Esophagus squamous epithelium (tissue), 5 donors: ENCODE measurements at regions not wholly inside any gene's neighbourhood (a gene's known extent, or its start where the extent isn't known, plus 50 kb on each side); places are given as distances from the start of the nearest gene placed in this dataset.
"Not testable (repeated sequence)": the region's sequence is repeated elsewhere in the genome, so short reads cannot be mapped to it uniquely, and the experiment has no call there.

Source experiments
- DNase-seq: peaks from one replicate; lab custom pipeline; 2025; lab: John Stamatoyannopoulos, UW
- H3K27ac ChIP-seq, 4 donors: fragments of 200-600 bp; sonication (generic); one replicate each; pipeline ENCODE4 v1.5.1; 2016 to 2019; ENCODE audit warnings: mild to moderate bottlenecking in 1 of 4
- H3K27me3 ChIP-seq, 4 donors: fragments of 200-600 bp; sonication (generic); 1 replicate in 3 of 4; 2 replicates in 1 of 4; pipeline versions ENCODE4 v1.5.1 to v1.6.0; 2017 to 2021; ENCODE audit warnings: antibody characterized with exemption in 1 of 4
- H3K36me3 ChIP-seq, 3 donors: fragments of 200-600 bp; sonication (generic); one replicate each; pipeline ENCODE4 v1.5.1; 2016 to 2019
- H3K4me1 ChIP-seq, 3 donors: fragments of 200-600 bp; sonication (generic); one replicate each; pipeline ENCODE4 v1.5.1; 2017 to 2019
- H3K4me3 ChIP-seq, 4 donors: fragments of 200-600 bp; sonication (generic); 1 replicate in 3 of 4; 2 replicates in 1 of 4; pipeline ENCODE4 v1.5.1; 2016 to 2019; ENCODE audit warnings: mild to moderate bottlenecking in 2 of 4, moderate library complexity in 1 of 4
- H3K9me3 ChIP-seq, 3 donors: fragments of 200-600 bp; sonication (generic); one replicate each; pipeline ENCODE4 v1.5.1; 2016 to 2019
- CTCF ChIP-seq, 6 experiments: fragments of 450-650 bp in 4 of 6; fragments of 200-600 bp in 2 of 6; sonication (generic) in 2 of 6; IDR thresholded peaks; one replicate each; pipeline ENCODE4 v1.5.1; 2016 to 2019; ENCODE audit warnings: antibody characterized with exemption in 6 of 6, mild to moderate bottlenecking in 4 of 6, moderate library complexity in 4 of 6
- POLR2A ChIP-seq, 4 donors: fragments of 450-650 bp; IDR thresholded peaks; one replicate each; pipeline ENCODE4 v1.6.1; 2017; ENCODE audit warnings: antibody characterized with exemption in 4 of 4, mild to moderate bottlenecking in 4 of 4, moderate library complexity in 3 of 4
- WGBS, 2 donors: methylation state at CpG; one replicate each; pipeline ENCODE4 v1.1.5; 2018; 5-methylcytosine and 5-hydroxymethylcytosine counted together
- intact Hi-C: fragments of 100-400 bp; cut with DNase I; formaldehyde crosslinking; loops from one replicate; pipeline ENCODE4 v1.15.0; 2022
- donor health status: DM: yes; HTN: yes; CAD: no.

- 50 to 61% methylated on average over 3 of the region's 3 CpGs for WGBS, 2 donors
- no peak overlapping the region for H3K4me3 ChIP-seq
- intact Hi-C loops: no loop called here
- H3K36me3 ChIP-seq: no peaks in the 10 kb centered on the region
- no peaks in the 10 kb centered on the region for H3K27me3 ChIP-seq
- TF ChIP-seq POLR2A (IDR thresholded peaks at IDR 0.05) (no peak), CTCF (IDR thresholded peaks at IDR 0.05) (no peak)
- no peaks in the 10 kb centered on the region for H3K4me1 ChIP-seq
- H3K27ac ChIP-seq: no peak overlapping the region
- no peak for DNase-seq
- no peaks in the 10 kb centered on the region for H3K9me3 ChIP-seq
These were observed 340.3 kb downstream of the CYLC2 start for GRCh38 chr9:103335461-103335860.

GRCh38 chr9:103355000-103355399 is 359.9 kb downstream of the CYLC2 start:
- TF ChIP-seq CTCF (IDR thresholded peaks at IDR 0.05) (no peak), POLR2A (IDR thresholded peaks at IDR 0.05) (no peak)

GRCh38 chr9:103357980-103358379 is 362.8 kb downstream of the CYLC2 start:
- H3K4me1 ChIP-seq, intact Hi-C loops, DNase-seq, H3K36me3 ChIP-seq, H3K27me3 ChIP-seq, H3K27ac ChIP-seq, H3K4me3 ChIP-seq: not testable (repeated sequence)
- peaks cover 0 to 17% (median 0%) of the 10 kb centered on the region in 3 donors for H3K9me3 ChIP-seq
- 81 to 96% methylated on average over 2 to 3 of the region's 3 CpGs for WGBS, 2 donors

More at GRCh38 chr9:103355000-103355399, 359.9 kb downstream of the CYLC2 start:
- Histone ChIP-seq H3K4me1 (no peaks in the 10 kb centered on the region), H3K4me3 (no peak overlapping the region), H3K9me3 (peaks cover 0 to 17% (median 0%) of the 10 kb centered on the region in 3 donors), H3K27ac (no peak overlapping the region), H3K27me3 (no peaks in the 10 kb centered on the region), H3K36me3 (no peaks in the 10 kb centered on the region)
- 77 to 80% methylated on average over 2 of the region's 2 CpGs for WGBS, 2 donors
- no peak for DNase-seq
- intact Hi-C loops: no loop called here

- no peaks in the 10 kb centered on the region for H3K36me3 ChIP-seq
- H3K4me3 ChIP-seq: no peak overlapping the region
- no peaks in the 10 kb centered on the region for H3K27me3 ChIP-seq
- peaks cover 0 to 8% (median 0%) of the 10 kb centered on the region in 3 donors for H3K9me3 ChIP-seq
- TF ChIP-seq CTCF (IDR thresholded peaks at IDR 0.05) (no peak), POLR2A (IDR thresholded peaks at IDR 0.05) (no peak)
- H3K27ac ChIP-seq: no peak overlapping the region
- no peaks in the 10 kb centered on the region for H3K4me1 ChIP-seq
- DNase-seq: no peak
- intact Hi-C loops: no loop called here
These were observed 366.8 kb downstream of the CYLC2 start for GRCh38 chr9:103361906-103362305.

- TF ChIP-seq CTCF (IDR thresholded peaks at IDR 0.05): no peak
- TF ChIP-seq POLR2A (IDR thresholded peaks at IDR 0.05): no peak
- no peak for DNase-seq
- H3K27ac ChIP-seq: no peak overlapping the region
- H3K4me3 ChIP-seq: no peak overlapping the region
- H3K36me3 ChIP-seq: no peaks in the 10 kb centered on the region
- H3K27me3 ChIP-seq: no peaks in the 10 kb centered on the region
- no peaks in the 10 kb centered on the region for H3K4me1 ChIP-seq
- peaks cover 0 to 8% (median 0%) of the 10 kb centered on the region in 3 donors for H3K9me3 ChIP-seq
- intact Hi-C loops: no loop called here
These were observed 367.9 kb downstream of the CYLC2 start for GRCh38 chr9:103362986-103363385.

- 53 to 57% methylated on average over 2 of the region's 2 CpGs for WGBS, 2 donors
- no peak overlapping the region for H3K27ac ChIP-seq
- H3K36me3 ChIP-seq: no peaks in the 10 kb centered on the region
- no peaks in the 10 kb centered on the region for H3K4me1 ChIP-seq
- no peak overlapping the region for H3K4me3 ChIP-seq
- intact Hi-C loops: no loop called here
- no peaks in the 10 kb centered on the region for H3K9me3 ChIP-seq
- TF ChIP-seq CTCF (IDR thresholded peaks at IDR 0.05) (no peak), POLR2A (IDR thresholded peaks at IDR 0.05) (no peak)
- no peaks in the 10 kb centered on the region for H3K27me3 ChIP-seq
- DNase-seq: no peak
These were observed 369.6 kb downstream of the CYLC2 start for GRCh38 chr9:103364753-103365152.
